Lower leg skin (tissue), 4 donors: ENCODE measurements at regions not wholly inside any gene's neighbourhood (a gene's known extent, or its start where the extent isn't known, plus 50 kb on each side); places are given as distances from the start of the nearest gene placed in this dataset.

ENCODE experiments used
- DNase-seq, 2 donors: peaks; one replicate each; pipeline ENCODE4 v3.0.0-alpha.2; 2019; ENCODE audit warnings: low spot score in 2 of 2
- H3K4me3 ChIP-seq: fragments of 200-600 bp; sonication (generic); 2 replicates; pipeline ENCODE4 v1.5.1; 2017; ENCODE audit warnings: mild to moderate bottlenecking, low read depth; ENCODE audit not compliant: poor library complexity, severe bottlenecking
- CTCF ChIP-seq, 3 donors: fragments of 450-650 bp; IDR thresholded peaks; one replicate each; pipeline ENCODE4 v1.5.1; 2016; ENCODE audit warnings: antibody characterized with exemption in 3 of 3, mild to moderate bottlenecking in 3 of 3, moderate library complexity in 2 of 3
- POLR2A ChIP-seq, 2 donors: fragments of 450-650 bp; IDR thresholded peaks; one replicate each; pipeline ENCODE4 v1.6.1; 2016 to 2017; ENCODE audit warnings: antibody characterized with exemption in 2 of 2, mild to moderate bottlenecking in 1 of 2, moderate library complexity in 1 of 2
- WGBS, 2 donors: methylation state at CpG; one replicate each; pipeline ENCODE4 v1.1.5; 2018; 5-methylcytosine and 5-hydroxymethylcytosine counted together
- intact Hi-C: fragments of 100-400 bp; cut with DNase I; formaldehyde crosslinking; loops from one replicate; pipeline ENCODE4 v1.15.0; 2023; ENCODE audit warnings: low total_unique reads

- no peak overlapping the region for H3K4me3 ChIP-seq
- WGBS, 2 donors = 68 to 75% methylated on average over 9 of the region's 9 CpGs
- DNase-seq = no peak
- intact Hi-C loops = loop anchor here (5.0 to 10.0 kb wide), 3 partner anchors 200 to 367 kb away; no protein-coding TSS in a partner anchor
- TF ChIP-seq POLR2A (IDR thresholded peaks at IDR 0.05) = no peak
Observed at GRCh38 chr1:10864776-10865175, 68.3 kb upstream of the CASZ1 start.

GRCh38 chr1:10865518-10866320, 69.3 kb upstream of the CASZ1 start:
- TF ChIP-seq CTCF (IDR thresholded peaks at IDR 0.05) (no peak), POLR2A (IDR thresholded peaks at IDR 0.05) (no peak)
- intact Hi-C loops = loop anchor here (5.0 to 10.0 kb wide), 3 partner anchors 201 to 368 kb away; no protein-coding TSS in a partner anchor
- no peak overlapping the region for H3K4me3 ChIP-seq
- WGBS, 2 donors = 58% methylated on average over 18 to 19 of the region's 19 CpGs
- no peak for DNase-seq

GRCh38 chr1:10866321-10867093, 70.1 kb upstream of the CASZ1 start:
- DNase-seq = no peak
- WGBS, 2 donors = 3 to 7% methylated on average over 21 to 27 of the region's 31 CpGs
- no peak for TF ChIP-seq POLR2A (IDR thresholded peaks at IDR 0.05)
- no peak for TF ChIP-seq CTCF (IDR thresholded peaks at IDR 0.05)
- H3K4me3 ChIP-seq = no peak overlapping the region
- intact Hi-C loops = loop anchor here (5.0 to 10.0 kb wide), 3 partner anchors 202 to 369 kb away; no protein-coding TSS in a partner anchor

- intact Hi-C loops = loop anchor here (5.0 to 10.0 kb wide), 3 partner anchors 202 to 370 kb away; no protein-coding TSS in a partner anchor
- no peak for DNase-seq
- TF ChIP-seq POLR2A (IDR thresholded peaks at IDR 0.05) = no peak
- no peak for TF ChIP-seq CTCF (IDR thresholded peaks at IDR 0.05)
- H3K4me3 ChIP-seq = no peak overlapping the region
- 3% methylated on average over 13 to 19 of the region's 54 CpGs for WGBS, 2 donors
Observed at GRCh38 chr1:10867138-10867721, 70.8 kb upstream of the CASZ1 start.

- H3K4me3 ChIP-seq = no peak overlapping the region
- DNase-seq = no peak
- 64 to 70% methylated on average over 15 to 17 of the region's 17 CpGs for WGBS, 2 donors
- TF ChIP-seq CTCF (IDR thresholded peaks at IDR 0.05) (no peak), POLR2A (IDR thresholded peaks at IDR 0.05) (no peak)
- intact Hi-C loops = loop anchor here (5.0 to 10.0 kb wide), 3 partner anchors 203 to 371 kb away; no protein-coding TSS in a partner anchor
Observed at GRCh38 chr1:10867914-10868598, 71.6 kb upstream of the CASZ1 start.
